ENCODE measurements at regions not wholly inside any gene's neighbourhood (a gene's known extent, or its start where the extent isn't known, plus 50 kb on each side); places are given as distances from the start of the nearest gene placed in this dataset.

DNA sequence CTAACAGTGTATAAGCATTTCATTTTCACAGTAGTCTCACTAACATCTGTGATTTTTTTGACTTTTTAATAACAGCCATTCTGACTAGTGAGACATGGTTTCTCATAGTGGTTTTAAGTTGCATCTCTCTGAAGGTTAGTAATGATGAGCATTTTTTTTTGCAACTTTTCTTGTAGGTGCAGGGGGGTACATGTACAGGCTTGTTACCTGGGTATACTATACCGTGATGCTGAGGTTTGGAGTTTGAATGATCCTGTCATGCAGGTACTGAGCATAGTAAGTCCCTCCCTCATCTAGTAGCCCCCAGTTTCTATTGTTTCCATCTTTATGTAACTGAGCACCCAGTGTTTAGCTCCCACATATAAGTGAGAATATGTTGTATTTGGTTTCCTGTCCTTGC, 444.6 kb upstream of the DAB2 start:
- Histone ChIP-seq H3K36me3 (ENCODE audit: low read depth, missing control alignments) (no peaks in the 10 kb centered on the region), H3K9me3 (no peaks in the 10 kb centered on the region), H3K27me3 (no peaks in the 10 kb centered on the region), H3K4me1 (no peaks in the 10 kb centered on the region), H3K27ac (no peak overlapping the region), H3K4me3 (no peak overlapping the region)
- 86% methylated on average over 1 of the region's 1 CpG for WGBS, 2 donors
- intact Hi-C loops (cut with DNase I; ENCODE audit: low total_unique reads): no loop called here
- no peak for DNase-seq
- TF ChIP-seq CTCF (IDR thresholded peaks at IDR 0.05) (no peak), POLR2A (IDR thresholded peaks at IDR 0.05) (no peak)

DNA sequence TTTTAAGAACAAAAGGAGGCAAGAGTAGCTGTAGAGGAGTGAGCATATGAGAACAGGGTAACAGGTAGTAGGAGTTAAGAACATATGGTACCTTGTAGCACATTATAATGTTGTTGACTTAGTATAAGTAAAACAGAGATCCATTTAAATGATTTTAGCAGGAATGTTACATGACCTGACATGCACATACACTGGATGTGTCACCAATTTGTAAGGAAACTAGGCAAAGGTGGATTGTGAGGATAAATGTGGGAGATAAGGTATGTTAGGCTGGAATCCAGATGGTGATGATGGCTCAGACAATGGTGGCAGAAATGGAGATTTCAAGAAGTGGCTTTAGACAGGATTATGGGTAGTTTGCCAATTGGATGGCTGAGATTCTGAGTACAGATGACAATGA, 443.1 kb upstream of the DAB2 start:
- Histone ChIP-seq H3K4me1 (no peaks in the 10 kb centered on the region), H3K4me3 (no peak overlapping the region), H3K27me3 (no peaks in the 10 kb centered on the region), H3K27ac (no peak overlapping the region), H3K9me3 (no peaks in the 10 kb centered on the region), H3K36me3 (ENCODE audit: low read depth, missing control alignments) (no peaks in the 10 kb centered on the region)
- TF ChIP-seq POLR2A (IDR thresholded peaks at IDR 0.05): no peak
- TF ChIP-seq CTCF (IDR thresholded peaks at IDR 0.05): no peak
- intact Hi-C loops (cut with DNase I; ENCODE audit: low total_unique reads): no loop called here
- DNase-seq: no peak

GRCh38 chr5:39863926-39864552, 439.3 kb upstream of the DAB2 start:
- intact Hi-C loops (cut with DNase I; ENCODE audit: low total_unique reads): no loop called here

DNA sequence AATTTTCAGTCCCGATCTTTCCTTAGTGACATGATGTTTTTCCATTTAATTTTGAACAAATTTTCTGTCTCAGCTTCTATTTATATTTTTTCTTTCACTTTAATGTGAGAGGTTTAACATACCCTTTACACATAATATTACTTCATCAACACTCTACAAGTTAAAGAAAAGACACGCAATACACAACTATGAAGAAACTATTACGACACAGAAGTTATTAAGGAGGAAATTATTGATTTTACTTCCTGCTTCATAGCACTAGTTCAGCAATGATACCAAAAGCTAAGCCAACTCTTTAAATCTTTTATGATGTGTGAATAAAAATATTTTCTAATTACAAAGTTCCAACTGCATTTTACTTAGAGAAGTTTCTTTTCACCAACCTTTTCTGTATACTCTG, 432.3 kb upstream of the DAB2 start:
- H3K27me3 ChIP-seq: no peaks in the 10 kb centered on the region
- TF ChIP-seq POLR2A (IDR thresholded peaks at IDR 0.05) (no peak), CTCF (IDR thresholded peaks at IDR 0.05) (no peak)
- WGBS, 2 donors: 93% methylated on average over 3 of the region's 3 CpGs
- no peaks in the 10 kb centered on the region for H3K9me3 ChIP-seq
- H3K27ac ChIP-seq: no peak overlapping the region
- intact Hi-C loops (cut with DNase I; ENCODE audit: low total_unique reads): no loop called here
- H3K4me3 ChIP-seq: no peak overlapping the region
- H3K36me3 ChIP-seq (ENCODE audit: low read depth, missing control alignments): no peaks in the 10 kb centered on the region
- DNase-seq: no peak
- H3K4me1 ChIP-seq: no peaks in the 10 kb centered on the region

More at GRCh38 chr5:39863926-39864552, 439.3 kb upstream of the DAB2 start:
- Histone ChIP-seq H3K27me3 (no peaks in the 10 kb centered on the region), H3K9me3 (no peaks in the 10 kb centered on the region), H3K36me3 (ENCODE audit: low read depth, missing control alignments) (no peaks in the 10 kb centered on the region), H3K4me3 (no peak overlapping the region), H3K27ac (no peak overlapping the region), H3K4me1 (no peaks in the 10 kb centered on the region)
- DNase-seq: no peak
- 58 to 59% methylated on average over 7 of the region's 7 CpGs for WGBS, 2 donors
- no peak for TF ChIP-seq CTCF (IDR thresholded peaks at IDR 0.05)
- TF ChIP-seq POLR2A (IDR thresholded peaks at IDR 0.05): no peak

- Histone ChIP-seq H3K36me3 (ENCODE audit: low read depth, missing control alignments) (no peaks in the 10 kb centered on the region), H3K27me3 (no peaks in the 10 kb centered on the region), H3K9me3 (no peaks in the 10 kb centered on the region), H3K27ac (no peak overlapping the region), H3K4me1 (no peaks in the 10 kb centered on the region), H3K4me3 (no peak overlapping the region)
- DNase-seq: no peak
- 83 to 91% methylated on average over 2 of the region's 2 CpGs for WGBS, 2 donors
- TF ChIP-seq CTCF (IDR thresholded peaks at IDR 0.05) (no peak), POLR2A (IDR thresholded peaks at IDR 0.05) (no peak)
- intact Hi-C loops (cut with DNase I; ENCODE audit: low total_unique reads): no loop called here
Observed at GRCh38 chr5:39854771-39855410, 430.1 kb upstream of the DAB2 start.

All from testis (tissue), 2 donors.